SK-N-SH (cell line): ENCODE measurements at regions not wholly inside any gene's neighbourhood (a gene's known extent, or its start where the extent isn't known, plus 50 kb on each side); places are given as distances from the start of the nearest gene placed in this dataset.

Experiments
- CTCF ChIA-PET: fragments of 300-600, 350-600 bp; formaldehyde crosslinking; extraction: SDS; loops from one replicate; lab custom pipeline; 2021; lab: Yijun Ruan, JAX
- POLR2A ChIA-PET: fragments of 350-600 bp; sonication (Branson Sonifier 250); formaldehyde crosslinking; extraction: SDS; loops from one replicate; lab custom pipeline; 2020; ENCODE audit warnings: antibody characterized with exemption, inconsistent platforms; lab: Yijun Ruan, JAX
- DNase-seq: peaks from one replicate; pipeline ENCODE4 v3.0.0; 2012
- H2AFZ ChIP-seq: fragments of 200-600 bp; sonication (generic); 2 replicates; pipeline ENCODE4 v1.8.1; 2016; ENCODE audit warnings: antibody characterized with exemption, mild to moderate bottlenecking, low read depth
- H3F3A ChIP-seq: fragments of 200-600 bp; sonication (generic); replicated peaks from 2 replicates; pipeline ENCODE3; 2016; ENCODE audit warnings: antibody characterized with exemption, mild to moderate bottlenecking; ENCODE audit not compliant: insufficient read depth
- H3K27ac ChIP-seq, 2 experiments: fragments of 200-500 bp in 1 of 2; fragments of 200-600 bp in 1 of 2; sonication (Bioruptor generic) in 1 of 2; sonication (generic), shearing (Covaris generic) in 1 of 2; 2 replicates each; pipeline versions ENCODE4 v1.5.1 to v1.6.1; 2014 to 2016; ENCODE audit warnings: low read depth in 2 of 2, inconsistent platforms in 1 of 2, low read length in 1 of 2, mild to moderate bottlenecking in 1 of 2, mixed read lengths in 1 of 2
- H3K27me3 ChIP-seq: fragments of 200-600 bp; sonication (generic), shearing (Covaris generic); 2 replicates; pipeline ENCODE4 v1.6.1; 2016; ENCODE audit warnings: mixed run types; ENCODE audit not compliant: insufficient read depth
- H3K36me3 ChIP-seq, 2 experiments: fragments of 200-500 bp in 1 of 2; fragments of 200-600 bp in 1 of 2; sonication (Bioruptor generic) in 1 of 2; sonication (generic) in 1 of 2; replicated peaks in 1 of 2; 2 replicates each; pipeline versions ENCODE3 to v1.5.1; 2014 to 2016; ENCODE audit warnings: low read length in 1 of 2, mild to moderate bottlenecking in 1 of 2; ENCODE audit not compliant: insufficient read depth in 2 of 2, control insufficient read depth in 1 of 2
- H3K4me1 ChIP-seq, 2 experiments: fragments of 200-500 bp in 1 of 2; fragments of 200-600 bp in 1 of 2; sonication (Bioruptor generic) in 1 of 2; sonication (generic), shearing (Covaris generic) in 1 of 2; 2 replicates each; pipeline versions ENCODE4 v1.5.1 to v1.6.1; 2014 to 2016; ENCODE audit warnings: low read depth in 1 of 2, low read length in 1 of 2, mixed run types in 1 of 2; ENCODE audit not compliant: insufficient read depth in 2 of 2, control insufficient read depth in 1 of 2
- H3K4me2 ChIP-seq: fragments of 200-600 bp; sonication (generic), shearing (Covaris generic); 2 replicates; pipeline ENCODE4 v1.6.1; 2017; ENCODE audit warnings: mixed run types
- H3K4me3 ChIP-seq, 2 experiments: fragments of 200-500 bp in 1 of 2; fragments of 200-600 bp in 1 of 2; sonication (Bioruptor generic) in 1 of 2; sonication (generic), shearing (Covaris generic) in 1 of 2; 2 replicates each; pipeline versions ENCODE4 v1.5.1 to v1.8.1; 2014 to 2016; ENCODE audit warnings: low read depth in 2 of 2, inconsistent platforms in 1 of 2, low read length in 1 of 2, mild to moderate bottlenecking in 1 of 2, mixed read lengths in 1 of 2, moderate library complexity in 1 of 2
- H3K79me2 ChIP-seq: fragments of 200-600 bp; sonication (generic); 2 replicates; pipeline ENCODE4 v1.8.1; 2017; ENCODE audit warnings: mild to moderate bottlenecking; ENCODE audit not compliant: insufficient read depth
- H3K9ac ChIP-seq: fragments of 200-600 bp; sonication (generic); 2 replicates; pipeline ENCODE4 v1.6.1; 2017; ENCODE audit warnings: mixed run types
- H3K9me2 ChIP-seq: fragments of 200-600 bp; sonication (generic); 2 replicates; pipeline ENCODE4 v1.6.1; 2017; ENCODE audit warnings: mixed run types
- H3K9me3 ChIP-seq: fragments of 200-600 bp; sonication (generic); 2 replicates; pipeline ENCODE4 v1.6.1; 2017; ENCODE audit warnings: mixed run types, mild to moderate bottlenecking, moderate library complexity
- H4K20me1 ChIP-seq: fragments of 200-600 bp; sonication (generic); 2 replicates; pipeline ENCODE4 v1.6.1; 2017; ENCODE audit warnings: mild to moderate bottlenecking, mixed run types; ENCODE audit not compliant: insufficient read depth
- FOSL2 ChIP-seq: IDR thresholded peaks from 2 replicates; pipeline ENCODE4 v1.4.0; 2012; ENCODE audit warnings: low read depth, mild to moderate bottlenecking, moderate library complexity, borderline replicate concordance
- FOXJ3 ChIP-seq: sonication (generic); formaldehyde crosslinking; IDR thresholded peaks from 2 replicates; pipeline ENCODE4 v1.5.1; 2020; ENCODE audit warnings: mild to moderate bottlenecking, missing genetic modification reagents
- FOXM1 ChIP-seq: IDR thresholded peaks from 2 replicates; pipeline ENCODE4 v1.4.0; 2012; ENCODE audit warnings: low read depth, mild to moderate bottlenecking
- IRF3 ChIP-seq: fragments of 150-350 bp; IDR thresholded peaks from 2 replicates; pipeline ENCODE4 v1.6.1; 2016; ENCODE audit warnings: mild to moderate bottlenecking, low read depth, low read length
- JUND ChIP-seq: IDR thresholded peaks from 2 replicates; pipeline ENCODE4 v1.4.0; 2012
- MAX ChIP-seq: IDR thresholded peaks from 2 replicates; pipeline ENCODE4 v1.4.0; 2012; ENCODE audit warnings: low read depth
- NFIC ChIP-seq: IDR thresholded peaks from 2 replicates; pipeline ENCODE4 v1.4.0; 2012; ENCODE audit warnings: borderline replicate concordance
- POLR2AphosphoS5 ChIP-seq: IDR thresholded peaks from 2 replicates; pipeline ENCODE4 v1.6.1; 2012; ENCODE audit warnings: low read depth, low read length
- RCOR1 ChIP-seq: fragments of 150-350 bp; IDR thresholded peaks from 2 replicates; pipeline ENCODE4 v1.6.1; 2017; ENCODE audit warnings: antibody characterized with exemption, low read length
- SIN3A ChIP-seq: IDR thresholded peaks from 2 replicates; pipeline ENCODE4 v1.6.1; 2012; ENCODE audit warnings: low read depth, mild to moderate bottlenecking, low read length, moderate library complexity, borderline replicate concordance
- SMC3 ChIP-seq: IDR thresholded peaks from 2 replicates; pipeline ENCODE4 v1.6.1; 2012; ENCODE audit warnings: low read depth, low read length, improper control_type of control experiment
- TCF12 ChIP-seq: IDR thresholded peaks from 2 replicates; pipeline ENCODE4 v1.4.0; 2012
- USF1 ChIP-seq: IDR thresholded peaks from 2 replicates; pipeline ENCODE4 v1.4.0; 2012; ENCODE audit warnings: low read depth, borderline replicate concordance
- YY1 ChIP-seq: IDR thresholded peaks from 2 replicates; pipeline ENCODE4 v1.4.0; 2012; ENCODE audit warnings: low read depth, mild to moderate bottlenecking
- WGBS: methylation state at CpG from one replicate; pipeline ENCODE4 v1.1.6; 2017; ENCODE audit warnings: low lambda C conversion rate; 5-methylcytosine and 5-hydroxymethylcytosine counted together

- Histone ChIP-seq H3K9ac (no peak overlapping the region), H3K9me2 (no peaks in the 10 kb centered on the region; the same call in 1 of the 2 replicates), H3K4me2 (no peak overlapping the region), H2AFZ (peak overlapping the region; percentile 60; the same call in 1 of the 2 replicates)
- CTCF ChIA-PET = no interaction called here
- TF ChIP-seq JUND = 0 out of 2 replicates have a peak, but pooled peaks have one; percentile 6
- TF ChIP-seq YY1 = no peak
- TF ChIP-seq FOSL2 = 0 out of 2 replicates have a peak, but pooled peaks have one; percentile 35
- TF ChIP-seq, all 33 proteins: peak for 2
- no peaks in the 10 kb centered on the region for H3F3A ChIP-seq
- no peaks in the 10 kb centered on the region for H3K27me3 ChIP-seq
- H3K27ac ChIP-seq = 0 out of 4 replicates have a peak overlapping the region, but pooled peaks of 1 of the 2 experiments have one; percentile 8
- no peaks in the 10 kb centered on the region for H3K4me1 ChIP-seq
- H3K79me2 ChIP-seq = no peaks in the 10 kb centered on the region
- no peak overlapping the region for H3K4me3 ChIP-seq
- no peaks in the 10 kb centered on the region for H3K9me3 ChIP-seq
- DNase-seq = no peak
- WGBS = 72% methylated on average over 4 of the region's 4 CpGs
- H4K20me1 ChIP-seq = no peaks in the 10 kb centered on the region
- POLR2A ChIA-PET = no interaction called here
- no peaks in the 10 kb centered on the region for H3K36me3 ChIP-seq
These were observed 1376.4 kb downstream of the CDH11 start for GRCh38 chr16:63745456-63745855.

- POLR2A ChIA-PET = no interaction called here
These were observed 1377.6 kb downstream of the CDH11 start for GRCh38 chr16:63744077-63744874.

More at GRCh38 chr16:63744077-63744874, 1377.6 kb downstream of the CDH11 start:
- 68% methylated on average over 10 of the region's 13 CpGs for WGBS
- H3K9me2 ChIP-seq = no peaks in the 10 kb centered on the region; the same call in 1 of the 2 replicates
- no peaks in the 10 kb centered on the region for H4K20me1 ChIP-seq
- no peaks in the 10 kb centered on the region for H3K4me1 ChIP-seq
- DNase-seq = no peak
- H3F3A ChIP-seq = no peaks in the 10 kb centered on the region
- H3K27me3 ChIP-seq = no peaks in the 10 kb centered on the region
- no peaks in the 10 kb centered on the region for H3K36me3 ChIP-seq
- no peak overlapping the region for H3K4me3 ChIP-seq
- H3K9ac ChIP-seq = no peak overlapping the region
- no peak for TF ChIP-seq USF1
- TF ChIP-seq NFIC = no peak
- TF ChIP-seq SIN3A = no peak
- no peak for TF ChIP-seq FOXM1
- TF ChIP-seq MAX = no peak
- TF ChIP-seq RCOR1 = no peak
- no peak for TF ChIP-seq FOSL2
- no peak for TF ChIP-seq POLR2AphosphoS5
- no peak for TF ChIP-seq IRF3
- no peak for TF ChIP-seq FOXJ3 (CRISPR knock-in tag)
- TF ChIP-seq TCF12 = no peak
- no peak for TF ChIP-seq SMC3
- no peak overlapping the region for H3K4me2 ChIP-seq
- H3K27ac ChIP-seq = no peak overlapping the region
- CTCF ChIA-PET = interaction anchor here (1.5 kb wide), 1 partner anchor 28 kb away, joined by 3 read pairs; no protein-coding TSS in a partner anchor
- H3K9me3 ChIP-seq = no peaks in the 10 kb centered on the region
- no peaks in the 10 kb centered on the region for H3K79me2 ChIP-seq
- H2AFZ ChIP-seq = no peak overlapping the region
